ENCODE measurements at regions not wholly inside any gene's neighbourhood (a gene's known extent, or its start where the extent isn't known, plus 50 kb on each side); places are given as distances from the start of the nearest gene placed in this dataset.
"Not testable (repeated sequence)": the region's sequence is repeated elsewhere in the genome, so short reads cannot be mapped to it uniquely, and the experiment has no call there.

- WGBS, 5 donors: 87 to 99% (median 93%) methylated on average over 5 of the region's 5 CpGs
- H3K36me3 ChIP-seq; H3K4me1 ChIP-seq; H3K9me3 ChIP-seq; DNase-seq; H3K4me3 ChIP-seq; H3K27ac ChIP-seq; intact Hi-C loops (cut with DNase I; ENCODE audit: low total_unique reads); H3K27me3 ChIP-seq: not testable (repeated sequence)
Observed at GRCh38 chr15:30688684-30689083, 62.8 kb downstream of the ARHGAP11B start.

GRCh38 chr15:30690153-30690552, 64.2 kb downstream of the ARHGAP11B start:
- H3K36me3 ChIP-seq, DNase-seq: not testable (repeated sequence)
- WGBS, 5 donors: 70 to 100% (median 85%) methylated on average over 2 of the region's 2 CpGs

DNA sequence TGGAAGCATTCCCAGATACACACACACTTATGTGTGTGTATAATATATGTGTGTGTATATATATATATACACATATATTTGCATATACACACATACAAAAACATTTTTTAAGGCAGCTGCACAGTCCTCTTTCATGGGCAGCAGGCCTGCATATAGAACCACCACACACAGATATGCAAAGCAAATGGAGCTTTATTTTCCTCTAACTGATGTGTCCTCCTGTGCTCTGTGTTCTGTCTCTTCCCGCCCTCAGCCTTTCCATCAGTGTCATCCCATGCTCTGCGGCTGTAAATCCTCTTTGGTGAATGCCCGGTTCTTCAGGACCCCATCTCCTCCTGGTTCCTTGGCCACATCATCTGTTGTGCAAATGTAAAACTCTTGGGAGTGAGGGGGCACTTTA, 69.9 kb downstream of the ARHGAP11B start:
- H3K4me1 ChIP-seq; H3K27me3 ChIP-seq; H3K4me3 ChIP-seq; H3K27ac ChIP-seq; DNase-seq; H3K36me3 ChIP-seq; intact Hi-C loops (cut with DNase I; ENCODE audit: low total_unique reads); H3K9me3 ChIP-seq: not testable (repeated sequence)
- WGBS, 5 donors: 96% methylated on average over 2 of the region's 3 CpGs; no CpG with 5 or more reads in 4 of the 5 donors

More at GRCh38 chr15:30690153-30690552, 64.2 kb downstream of the ARHGAP11B start:
- H3K4me1 ChIP-seq; intact Hi-C loops (cut with DNase I; ENCODE audit: low total_unique reads); H3K9me3 ChIP-seq; H3K27ac ChIP-seq; H3K27me3 ChIP-seq; H3K4me3 ChIP-seq: not testable (repeated sequence)

DNA sequence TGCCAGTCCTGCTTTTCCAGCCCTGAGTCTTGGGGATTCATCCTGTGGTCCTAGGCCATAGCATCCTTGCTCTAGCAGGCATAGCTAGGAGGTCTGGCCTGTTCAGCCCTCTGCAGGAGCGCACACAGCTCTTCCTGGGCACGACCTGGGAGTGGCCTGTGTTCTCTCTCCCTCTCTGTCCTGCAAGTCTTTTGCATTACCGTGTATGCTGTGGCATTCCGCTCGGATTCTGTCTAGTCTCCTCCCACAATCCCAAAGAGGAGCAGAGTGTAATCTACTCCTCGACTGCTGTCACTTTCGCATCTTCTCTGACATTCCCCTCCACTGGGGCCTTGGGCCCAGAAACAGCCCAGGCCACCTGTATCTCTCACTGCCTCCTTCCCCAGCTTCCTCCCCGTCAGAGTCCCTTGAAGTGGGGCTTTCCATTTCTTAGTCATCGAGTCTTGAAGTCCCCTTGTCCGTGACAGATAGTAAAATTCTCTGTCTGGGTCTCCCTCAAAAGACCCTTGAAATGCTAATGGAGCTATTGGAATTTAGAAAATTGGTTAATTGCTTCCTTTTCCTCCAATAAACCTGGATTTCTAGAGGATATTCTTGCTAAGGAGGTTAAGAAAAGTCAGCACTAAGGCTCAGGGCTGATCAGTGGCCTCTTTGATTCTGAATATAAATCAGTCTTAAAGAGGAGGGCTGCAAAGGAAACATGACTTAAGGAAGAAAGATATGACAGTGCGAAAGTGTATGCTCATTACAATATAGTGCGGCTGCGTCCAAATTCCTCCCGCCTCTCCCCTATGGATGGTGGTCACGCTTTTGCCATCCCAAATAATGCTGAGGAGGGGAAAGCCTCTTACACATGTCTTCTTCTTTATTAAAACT, 70.7 kb downstream of the ARHGAP11B start:
- WGBS, 5 donors: 65 to 84% (median 80%) methylated on average over 7 of the region's 15 CpGs
- not testable (repeated sequence) for H3K4me3 ChIP-seq

GRCh38 chr15:30697315-30697685, 71.4 kb downstream of the ARHGAP11B start:
- H3K36me3 ChIP-seq; H3K9me3 ChIP-seq; intact Hi-C loops (cut with DNase I; ENCODE audit: low total_unique reads); DNase-seq; H3K4me1 ChIP-seq; H3K4me3 ChIP-seq; H3K27ac ChIP-seq; H3K27me3 ChIP-seq: not testable (repeated sequence)
- WGBS, 5 donors: 61 to 96% (median 87%) methylated on average over 2 to 3 of the region's 3 CpGs

More for the DNA sequence above, 70.7 kb downstream of the ARHGAP11B start:
- H3K4me1 ChIP-seq; H3K27ac ChIP-seq; DNase-seq; intact Hi-C loops (cut with DNase I; ENCODE audit: low total_unique reads); H3K9me3 ChIP-seq; H3K27me3 ChIP-seq; H3K36me3 ChIP-seq: not testable (repeated sequence)

DNA sequence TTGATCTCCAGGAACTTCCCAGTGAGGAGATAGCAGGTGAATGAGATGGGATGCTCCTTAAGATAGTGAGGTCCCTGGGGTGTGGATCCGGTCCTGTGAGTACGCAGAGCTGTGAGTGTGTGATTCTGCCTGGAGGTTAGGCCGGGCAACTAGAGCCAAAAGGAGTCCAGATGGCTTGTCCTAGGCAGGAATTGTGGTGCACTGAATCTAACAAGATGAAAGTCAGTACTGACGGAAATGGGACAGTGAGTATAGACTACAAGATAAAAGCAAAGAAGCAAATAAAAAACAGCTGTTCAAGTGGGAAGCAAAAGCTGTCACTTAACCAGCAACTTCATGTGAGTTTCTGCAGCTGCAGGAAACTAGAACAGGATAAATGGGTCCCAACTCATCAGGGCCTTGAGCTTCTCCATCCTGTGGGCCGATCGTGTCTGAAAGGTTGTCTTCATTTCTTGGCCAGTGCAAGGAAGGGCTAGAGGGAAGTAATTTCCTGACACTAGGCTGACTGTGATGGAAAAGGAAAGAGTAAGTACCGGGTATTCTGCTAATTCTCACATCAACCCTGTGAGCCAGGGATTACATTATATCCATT, 74.2 kb downstream of the ARHGAP11B start:
- WGBS, 5 donors: 65 to 81% (median 80%) methylated on average over 2 to 4 of the region's 7 CpGs; no CpG with 5 or more reads in 2 of the 5 donors

GRCh38 chr15:30707976-30708685, 82.2 kb downstream of the ARHGAP11B start:
- DNase-seq; H3K27ac ChIP-seq; H3K4me3 ChIP-seq; H3K4me1 ChIP-seq; H3K36me3 ChIP-seq; intact Hi-C loops (cut with DNase I; ENCODE audit: low total_unique reads); H3K27me3 ChIP-seq; H3K9me3 ChIP-seq: not testable (repeated sequence)
- WGBS, 5 donors: 79 to 88% (median 82%) methylated on average over 8 to 9 of the region's 9 CpGs

More for the DNA sequence above, 74.2 kb downstream of the ARHGAP11B start:
- H3K36me3 ChIP-seq; H3K27ac ChIP-seq; H3K27me3 ChIP-seq; H3K4me3 ChIP-seq; intact Hi-C loops (cut with DNase I; ENCODE audit: low total_unique reads); H3K9me3 ChIP-seq; DNase-seq; H3K4me1 ChIP-seq: not testable (repeated sequence)

DNA sequence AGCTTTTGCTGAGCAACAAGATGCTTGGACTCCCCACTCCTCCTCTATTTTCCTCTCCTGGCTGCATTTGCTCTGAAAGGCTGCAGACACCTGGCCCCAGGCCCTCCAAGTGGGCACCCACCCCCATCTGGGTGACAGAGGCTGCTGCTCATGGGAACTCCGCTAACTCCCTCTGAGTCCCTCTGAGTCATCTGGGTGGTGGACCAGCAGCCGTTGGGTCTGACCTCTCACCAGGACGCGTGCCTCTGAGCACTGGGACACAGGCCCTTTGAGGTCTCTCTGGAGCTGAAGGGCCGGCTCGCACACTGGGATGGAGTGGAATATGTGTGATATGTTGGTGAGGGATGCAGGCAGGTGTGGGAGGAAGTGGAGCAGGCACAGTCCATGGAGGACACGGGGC, 82.9 kb downstream of the ARHGAP11B start:
- H3K4me1 ChIP-seq; H3K27me3 ChIP-seq; DNase-seq; H3K9me3 ChIP-seq; H3K27ac ChIP-seq; intact Hi-C loops (cut with DNase I; ENCODE audit: low total_unique reads); H3K4me3 ChIP-seq; H3K36me3 ChIP-seq: not testable (repeated sequence)
- WGBS, 5 donors: 86 to 100% (median 90%) methylated on average over 1 to 4 of the region's 7 CpGs; no CpG with 5 or more reads in 1 of the 5 donors

GRCh38 chr15:30718038-30718643, 92.2 kb downstream of the ARHGAP11B start:
- H3K27me3 ChIP-seq; H3K4me3 ChIP-seq; H3K9me3 ChIP-seq; intact Hi-C loops (cut with DNase I; ENCODE audit: low total_unique reads); H3K36me3 ChIP-seq; H3K4me1 ChIP-seq; DNase-seq; H3K27ac ChIP-seq: not testable (repeated sequence)
- 75 to 99% (median 93%) methylated on average over 4 to 7 of the region's 7 CpGs for WGBS, 5 donors

DNA sequence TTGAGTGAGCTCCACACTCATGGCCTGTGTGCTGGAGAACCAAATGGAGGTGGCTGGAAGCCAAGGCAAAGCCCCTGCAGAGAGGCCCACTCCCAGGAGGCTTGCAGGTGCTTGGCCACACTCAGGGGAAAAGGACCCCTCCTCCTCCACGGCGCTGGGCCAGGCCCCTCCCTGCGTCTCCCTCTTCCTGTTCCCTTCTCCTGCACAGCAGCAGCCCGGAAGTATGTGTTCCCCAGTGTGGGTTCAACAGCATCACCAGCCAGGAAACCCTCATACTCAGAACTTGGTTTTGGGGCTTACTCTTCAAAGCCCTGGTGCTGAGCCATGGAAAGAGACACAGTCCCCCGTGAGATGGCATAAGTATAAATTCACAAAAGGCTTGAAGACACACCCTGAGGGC, 93.4 kb downstream of the ARHGAP11B start:
- H3K27ac ChIP-seq; DNase-seq; intact Hi-C loops (cut with DNase I; ENCODE audit: low total_unique reads); H3K27me3 ChIP-seq; H3K36me3 ChIP-seq; H3K4me1 ChIP-seq; H3K9me3 ChIP-seq; H3K4me3 ChIP-seq: not testable (repeated sequence)
- 73 to 98% (median 87%) methylated on average over 5 of the region's 5 CpGs for WGBS, 5 donors

GRCh38 chr15:30720825-30721224, 94.9 kb downstream of the ARHGAP11B start:
- 77 to 99% (median 90%) methylated on average over 2 to 3 of the region's 3 CpGs for WGBS, 5 donors
- H3K4me1 ChIP-seq; H3K9me3 ChIP-seq; H3K27ac ChIP-seq; H3K4me3 ChIP-seq; H3K36me3 ChIP-seq; H3K27me3 ChIP-seq; DNase-seq; intact Hi-C loops (cut with DNase I; ENCODE audit: low total_unique reads): not testable (repeated sequence)

Measured in stomach (tissue), 8 donors.